HK-2 (cell line): ENCODE measurements at regions not wholly inside any gene's neighbourhood (a gene's known extent, or its start where the extent isn't known, plus 50 kb on each side); places are given as distances from the start of the nearest gene placed in this dataset.
A peak's percentile ranks its signal among the peaks of the same experiment; 100 is the strongest.

Experiments used
- DNase-seq: peaks from one replicate; pipeline ENCODE4 v3.0.0-alpha.2; 2018; ENCODE audit not compliant: unreplicated experiment

- DNase-seq = no peak
These were observed 127.6 kb upstream of the MID1 start for GRCh38 chrX:10747975-10748374.

GRCh38 chrX:10749113-10749512 lies 128.7 kb upstream of the MID1 start:
- no peak for DNase-seq

DNA sequence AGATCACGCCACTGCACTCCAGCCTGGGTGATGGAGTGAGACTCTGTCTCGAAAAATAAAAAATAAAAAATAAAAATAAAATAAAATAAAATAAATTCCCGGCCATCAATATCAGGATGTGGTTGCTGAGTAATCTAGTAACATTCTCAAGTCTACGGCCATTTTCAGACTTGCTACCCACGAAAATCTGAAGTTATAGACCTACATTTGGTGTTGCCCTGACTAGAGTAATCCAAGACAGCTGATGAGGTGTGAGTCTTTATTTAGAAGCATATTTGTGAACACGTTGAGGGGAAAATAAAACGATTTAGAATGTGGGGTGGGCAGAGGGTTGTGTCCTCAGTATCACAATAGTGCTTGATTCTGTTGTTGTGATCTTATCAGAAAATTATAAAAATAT lies 130.2 kb upstream of the MID1 start:
- no peak for DNase-seq

DNA sequence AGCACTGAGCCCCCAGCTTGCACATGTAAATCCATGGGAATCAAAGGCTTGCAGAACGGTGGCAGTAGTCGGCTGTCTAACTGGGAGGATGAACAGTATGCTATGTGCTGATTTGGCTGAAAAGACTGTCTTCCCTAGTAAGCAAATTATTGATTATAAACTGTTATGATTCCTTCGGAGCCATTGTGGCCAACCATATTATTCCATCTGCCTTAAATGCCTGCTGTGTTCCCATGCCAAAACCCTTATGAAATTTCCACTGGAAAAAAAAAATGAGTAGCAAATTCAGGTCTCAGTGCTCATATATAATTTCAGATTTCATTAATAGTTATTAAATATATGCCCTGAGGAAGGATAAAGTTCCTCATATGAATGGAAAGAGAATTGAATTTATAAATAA lies 132.7 kb upstream of the MID1 start:
- DNase-seq = no peak

DNA sequence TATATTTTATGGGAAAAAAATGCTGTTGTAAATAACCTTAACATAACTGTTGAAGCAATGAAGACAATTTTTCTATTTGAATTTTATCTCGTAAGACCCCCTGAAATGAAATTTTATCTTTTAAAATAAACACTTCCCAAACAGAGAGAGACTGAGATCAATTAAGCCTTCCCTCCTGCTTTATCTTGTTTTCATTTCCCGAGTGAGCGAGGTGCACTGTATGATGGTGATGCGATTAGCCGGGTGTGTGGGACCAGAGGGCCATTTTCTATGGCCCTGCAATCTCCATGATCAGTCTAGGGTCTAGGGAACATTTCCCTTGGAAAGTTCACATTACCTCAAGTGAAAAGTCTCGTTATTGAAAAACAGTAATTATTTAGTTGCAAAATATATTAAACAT lies 134.1 kb upstream of the MID1 start:
- DNase-seq = no peak

- DNase-seq = peak; percentile 48
These were observed 135.3 kb upstream of the MID1 start for GRCh38 chrX:10755439-10756334.

GRCh38 chrX:10756441-10756840 lies 136.1 kb upstream of the MID1 start:
- peak; percentile 43 for DNase-seq

DNA sequence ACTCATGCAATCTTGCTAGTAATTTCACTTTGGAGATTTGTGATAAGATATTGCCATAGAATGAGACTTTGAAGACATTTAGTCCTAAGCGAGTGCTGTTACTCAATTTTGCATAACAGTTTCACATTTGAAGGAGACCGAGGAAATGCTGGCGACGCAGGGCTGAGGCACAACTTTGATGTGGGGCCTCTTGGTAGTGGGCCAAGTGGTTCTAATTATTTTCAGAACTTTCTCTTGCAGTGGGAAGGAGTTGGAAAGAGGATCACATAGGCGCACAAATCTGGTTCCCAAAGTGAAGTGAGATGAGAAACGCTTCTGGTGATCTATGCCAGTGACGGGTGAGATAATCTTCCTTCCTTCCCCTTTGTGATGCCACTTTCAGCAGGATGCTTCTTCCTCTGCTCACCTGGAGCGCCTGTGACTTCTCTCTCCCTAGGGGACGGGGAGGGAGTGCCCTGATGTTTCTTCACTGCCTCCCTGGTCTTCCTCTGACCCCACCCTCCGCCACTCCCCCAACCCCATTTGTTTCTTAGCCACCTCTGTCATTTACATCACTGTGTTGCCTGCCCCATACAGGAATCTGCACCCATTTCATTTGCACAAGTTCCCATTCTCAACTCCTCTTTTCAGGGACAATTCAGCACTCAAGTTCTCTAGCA lies 138.9 kb upstream of the MID1 start:
- no peak for DNase-seq

DNA sequence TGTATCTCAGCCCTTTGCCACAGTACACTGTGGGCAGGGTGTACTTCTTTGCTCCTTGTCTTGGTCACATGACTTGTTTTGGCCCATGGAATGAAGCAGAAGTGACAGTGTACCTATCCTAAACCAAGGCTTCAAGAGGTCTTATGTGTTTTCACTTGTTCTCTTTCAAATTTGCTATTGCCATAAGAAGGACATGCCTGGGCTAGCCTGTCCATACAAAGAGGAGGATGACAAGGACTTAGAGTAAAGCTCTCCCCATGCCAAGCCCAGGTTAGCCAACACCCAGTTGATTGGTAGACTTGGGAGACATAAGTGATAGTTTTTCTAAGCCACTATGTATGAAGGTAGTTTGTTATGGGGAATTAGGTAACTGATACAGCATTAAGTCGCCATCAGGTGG lies 141.1 kb upstream of the MID1 start:
- no peak for DNase-seq

- no peak for DNase-seq
These were observed 148.8 kb upstream of the MID1 start for GRCh38 chrX:10769195-10769594.

DNA sequence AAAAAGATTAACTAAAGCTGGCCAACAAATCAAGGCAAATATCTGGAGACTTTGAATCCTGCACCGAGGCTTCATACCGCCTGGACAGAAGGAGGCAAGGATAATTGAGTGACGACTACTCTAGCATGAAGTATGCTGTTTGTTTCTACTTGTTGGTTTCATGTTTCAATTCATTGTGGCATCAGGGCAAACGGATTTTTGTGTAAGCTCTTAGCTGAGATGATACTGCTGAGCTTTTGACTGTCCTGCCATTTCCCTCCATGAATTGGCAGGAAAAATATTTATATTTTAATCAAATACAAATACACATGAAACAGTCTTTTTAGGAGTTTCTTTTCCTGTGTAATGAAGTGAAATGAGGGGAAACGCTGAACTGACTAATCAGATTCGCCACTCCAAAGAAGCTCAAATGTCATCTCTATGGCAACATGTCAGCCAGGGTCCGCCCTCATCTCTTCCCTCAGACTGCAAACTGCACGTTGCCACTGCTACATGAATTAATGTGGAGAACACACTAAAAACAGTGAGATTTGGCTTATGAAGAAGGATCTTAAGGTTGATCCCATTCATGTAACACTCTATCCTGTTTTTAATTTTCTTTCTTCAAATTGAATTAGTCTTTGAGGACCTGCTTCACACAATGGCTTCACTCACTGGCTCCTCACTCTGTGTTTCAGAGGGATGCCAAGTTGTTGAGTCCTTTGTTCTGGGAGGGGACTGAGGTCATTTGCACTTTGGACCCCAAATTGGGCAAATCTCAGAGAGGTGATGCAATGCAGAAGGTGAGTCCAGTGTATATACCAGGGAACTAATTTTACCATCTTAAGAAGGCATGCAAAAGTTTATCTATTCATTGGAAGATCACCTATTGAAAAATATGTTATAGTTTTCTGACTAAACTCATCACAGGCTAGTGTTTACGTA lies 149.6 kb upstream of the MID1 start:
- DNase-seq = no peak

DNA sequence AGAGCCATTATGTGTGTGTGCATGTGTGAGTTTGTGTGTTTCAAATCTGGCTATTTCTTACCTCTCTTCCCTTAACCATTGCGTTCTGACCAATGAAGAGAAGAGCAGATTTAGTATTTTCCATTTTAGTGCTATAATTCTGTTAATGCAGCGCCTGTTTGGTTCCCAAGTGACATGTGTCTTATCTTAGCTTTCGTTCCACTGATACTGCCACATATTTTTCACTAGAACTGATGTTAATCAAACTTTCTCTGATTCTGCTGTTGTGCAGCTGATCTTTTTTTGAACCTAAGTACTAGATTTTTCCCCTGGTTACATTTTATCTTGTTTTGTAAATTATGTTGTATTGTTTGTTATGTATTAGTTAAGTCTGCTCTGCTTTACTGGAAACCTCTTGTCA lies 152.9 kb upstream of the MID1 start:
- no peak for DNase-seq

GRCh38 chrX:10781847-10782530 lies 161.6 kb upstream of the MID1 start:
- no peak for DNase-seq

DNA sequence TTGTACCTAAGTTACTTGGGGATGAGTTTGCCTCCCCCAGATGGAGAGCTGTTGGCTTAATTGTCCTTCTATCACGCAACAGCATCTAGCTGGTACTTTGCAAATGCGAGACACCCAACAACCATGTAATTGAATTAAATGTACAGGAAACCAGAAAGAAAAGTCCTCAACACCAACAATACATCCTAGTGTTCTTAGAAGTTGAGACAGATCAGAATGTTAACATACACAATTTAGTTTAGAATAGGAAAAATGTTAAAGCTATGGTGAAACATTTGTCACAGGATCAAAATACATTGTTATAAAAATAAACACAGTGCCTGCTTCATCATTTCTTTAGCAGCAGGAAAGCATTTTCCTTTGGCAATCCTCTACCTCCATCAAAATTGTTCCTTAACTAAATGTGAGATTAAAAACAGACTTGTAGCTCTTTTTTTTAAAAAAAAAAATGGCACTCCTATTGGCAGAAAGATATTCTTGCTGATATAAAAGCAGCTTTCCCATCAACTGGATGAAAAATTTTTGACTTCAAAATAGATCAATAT lies 163.1 kb upstream of the MID1 start:
- no peak for DNase-seq

DNA sequence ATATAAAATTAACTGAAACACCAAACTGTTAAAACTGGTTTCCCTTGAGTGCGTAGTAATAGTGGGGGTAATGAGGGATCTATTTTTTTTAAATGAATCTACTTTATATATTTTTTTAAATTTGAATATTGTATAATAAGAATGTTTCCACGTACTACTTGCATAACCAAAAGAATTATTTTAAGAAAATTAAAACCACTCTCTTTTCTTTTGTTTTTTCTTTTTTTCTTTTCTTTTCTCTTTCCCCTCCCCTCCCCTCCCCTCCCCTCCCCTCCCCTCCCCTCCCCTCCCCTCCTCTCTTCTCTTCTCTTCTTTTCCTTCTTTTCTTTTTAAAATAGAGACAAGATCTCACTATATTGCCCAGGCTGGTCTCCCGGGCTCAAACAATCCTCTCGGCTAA lies 166.9 kb upstream of the MID1 start:
- no peak for DNase-seq

DNA sequence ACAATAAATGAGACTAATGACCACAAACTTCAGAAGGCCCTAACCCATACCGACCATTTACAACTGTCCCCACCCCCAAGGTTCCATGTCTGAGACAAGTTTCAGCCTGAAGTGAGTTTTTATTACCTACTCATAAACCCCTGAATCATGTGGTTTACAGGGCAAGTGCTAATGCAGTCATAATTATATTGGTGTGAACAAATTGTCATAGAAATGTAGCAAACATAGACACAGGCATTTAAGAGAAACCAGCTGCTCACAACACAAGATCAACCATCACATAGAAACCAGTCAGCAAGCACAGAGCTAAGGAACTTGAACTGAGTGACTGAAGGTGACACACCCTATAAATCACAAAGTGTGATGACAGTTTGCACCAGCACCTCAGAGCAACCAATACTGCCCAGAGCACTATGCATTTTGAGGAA lies 173.8 kb upstream of the MID1 start:
- no peak for DNase-seq

GRCh38 chrX:10795721-10796120 lies 175.3 kb upstream of the MID1 start:
- no peak for DNase-seq

DNA sequence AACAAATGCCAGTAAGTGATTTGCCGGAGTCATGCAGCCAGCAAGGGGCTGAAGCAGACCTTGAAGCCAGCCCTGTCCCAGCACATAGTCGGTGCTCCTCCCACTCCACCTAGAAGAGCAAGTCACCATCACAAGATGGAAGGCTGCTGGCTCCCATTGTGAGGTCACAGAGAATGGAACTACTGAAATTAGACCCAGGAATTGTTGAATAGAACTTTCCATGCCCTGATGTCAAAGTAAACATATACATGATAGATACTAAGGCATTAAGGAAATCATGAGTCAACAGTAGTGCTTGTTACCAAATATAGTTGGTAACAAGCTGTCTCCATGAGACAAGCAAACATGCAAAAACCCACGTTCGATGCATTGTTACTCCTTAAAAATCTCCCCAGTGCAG lies 177.1 kb upstream of the MID1 start:
- no peak for DNase-seq

DNA sequence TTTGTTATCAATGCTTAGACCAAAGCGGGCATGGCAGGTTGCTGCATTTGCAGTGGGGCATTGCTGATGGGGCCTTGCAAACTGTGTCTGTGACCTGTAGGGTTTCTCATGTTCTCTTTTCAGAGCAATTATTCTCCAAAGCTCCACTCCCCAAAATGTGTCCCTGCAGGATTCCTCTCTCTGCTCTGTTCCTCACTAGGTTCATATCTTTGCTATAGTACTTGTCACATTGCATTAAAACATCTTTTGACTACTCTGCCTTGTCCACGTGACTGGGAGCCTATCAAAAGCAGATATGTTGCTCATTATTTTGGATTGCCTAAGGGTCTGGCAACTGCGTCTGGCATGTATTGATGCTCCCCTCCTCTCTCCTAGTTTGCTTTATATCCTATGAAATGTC lies 177.7 kb upstream of the MID1 start:
- no peak for DNase-seq

GRCh38 chrX:10800796-10801195 lies 180.4 kb upstream of the MID1 start:
- DNase-seq = no peak

DNA sequence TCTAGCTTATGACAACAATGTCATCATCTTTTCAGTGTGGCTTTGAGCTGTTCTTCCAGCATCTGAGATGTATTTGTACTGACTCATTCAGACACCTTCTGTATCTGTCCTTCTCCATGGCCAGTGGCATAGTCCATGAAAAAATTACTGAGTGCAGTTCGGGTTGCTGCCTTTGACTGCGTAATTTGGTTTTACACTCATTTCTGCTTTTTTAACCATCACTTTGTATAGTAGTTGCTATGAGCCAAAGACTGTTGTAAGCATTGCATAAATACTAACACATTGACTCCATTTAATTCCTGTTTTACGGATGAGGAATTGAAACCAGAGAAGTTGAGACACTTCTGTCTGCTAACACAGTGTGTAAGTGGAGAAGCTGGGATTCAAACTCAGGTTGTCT lies 190.7 kb upstream of the MID1 start:
- no peak for DNase-seq
